ENCODE measurements at regions not wholly inside any gene's neighbourhood (a gene's known extent, or its start where the extent isn't known, plus 50 kb on each side); places are given as distances from the start of the nearest gene placed in this dataset.
"Not testable (repeated sequence)": the region's sequence is repeated elsewhere in the genome, so short reads cannot be mapped to it uniquely, and the experiment has no call there.

GRCh38 chr6:43998592-43999243 lies 128.5 kb downstream of the MRPL14 start:
- DNase-seq (ENCODE audit: low read depth) = not testable (repeated sequence)

- DNase-seq (ENCODE audit: low read depth) = not testable (repeated sequence)
Observed at GRCh38 chr6:43997990-43998585, 129.2 kb downstream of the MRPL14 start.

DNA sequence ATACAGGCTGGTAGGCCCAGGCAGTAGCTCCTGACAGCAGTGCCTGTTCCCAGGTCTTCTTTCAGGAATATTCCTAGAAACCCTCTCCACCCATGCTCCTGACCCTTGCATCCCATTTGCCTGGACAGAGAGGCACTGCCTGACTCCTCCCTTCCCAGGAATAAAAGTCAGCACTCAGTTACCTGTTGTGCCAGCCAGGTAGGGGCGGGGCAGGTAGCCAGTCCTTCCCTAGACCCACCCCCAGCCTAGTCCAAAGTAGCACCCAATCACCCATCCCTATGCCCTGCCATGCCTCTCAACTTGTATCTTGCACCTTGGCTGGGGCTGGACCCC lies 129.9 kb downstream of the MRPL14 start:
- DNase-seq (ENCODE audit: low read depth) = no peak

DNA sequence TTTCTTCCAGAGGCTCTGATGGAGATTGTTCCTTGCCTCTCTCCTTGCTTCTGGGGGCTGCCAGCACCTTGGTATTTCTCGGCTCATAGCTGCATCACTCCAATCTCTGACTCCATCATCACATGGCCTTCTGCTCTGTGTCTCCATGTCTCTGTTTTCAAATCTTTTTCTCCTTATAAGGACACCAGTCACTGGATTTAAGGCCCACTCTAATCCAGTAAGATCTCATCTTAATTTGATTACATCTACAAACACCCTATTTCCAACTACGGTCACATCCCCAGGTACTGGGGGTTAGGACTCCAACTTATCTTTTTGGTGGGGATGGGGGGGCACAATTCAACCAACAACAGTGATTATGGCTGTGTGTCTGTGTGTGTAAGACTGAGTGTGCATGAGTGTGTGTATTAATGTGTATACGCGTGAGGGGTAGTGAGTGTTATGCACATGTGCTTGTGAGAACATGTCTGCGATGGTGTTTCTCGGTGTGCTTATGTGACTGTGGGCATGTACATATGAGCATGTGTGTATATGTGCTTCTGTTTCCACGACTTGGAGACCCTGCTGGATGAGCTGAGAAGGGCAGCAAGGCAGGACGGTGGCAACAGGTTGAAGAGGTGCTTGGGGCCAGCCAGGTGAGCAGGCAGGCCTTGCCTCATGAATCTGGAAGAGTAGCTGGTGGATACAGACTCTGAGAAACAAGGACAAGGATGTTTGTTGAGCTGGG lies 130.5 kb downstream of the MRPL14 start:
- DNase-seq (ENCODE audit: low read depth) = no peak

GRCh38 chr6:43995137-43995536 lies 132.1 kb downstream of the MRPL14 start:
- no peak for DNase-seq (ENCODE audit: low read depth)

DNA sequence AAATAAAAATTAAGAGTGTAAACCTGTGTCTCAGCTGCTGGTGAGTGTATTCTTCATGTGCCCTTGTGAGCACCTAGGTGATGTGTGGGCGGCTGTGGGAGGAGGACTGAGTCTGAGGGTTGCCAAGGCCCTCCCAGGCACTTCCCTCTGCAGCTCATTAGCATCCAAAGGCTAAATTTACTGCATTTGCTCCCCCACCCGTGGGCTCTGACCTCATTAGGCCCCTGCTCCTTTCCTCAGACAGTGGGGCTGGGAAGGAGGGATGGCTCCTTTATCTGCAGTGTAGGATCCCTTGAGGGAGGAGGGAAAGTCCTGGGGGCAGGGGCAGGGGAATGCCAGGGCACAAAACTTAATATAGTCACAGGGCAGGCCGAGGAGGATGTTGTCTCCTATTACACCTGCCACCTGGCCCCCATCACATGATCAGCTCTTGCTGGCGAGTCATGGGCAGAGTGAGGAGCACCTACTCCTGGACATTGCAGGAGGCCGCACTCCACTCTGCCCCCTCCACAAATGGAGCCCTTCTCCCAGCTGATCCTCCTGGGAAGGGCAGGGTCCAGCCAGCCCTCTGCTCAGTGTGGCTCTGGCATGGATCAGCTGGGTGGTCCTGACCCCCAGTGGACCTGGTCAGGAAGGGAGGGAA lies 133.2 kb downstream of the MRPL14 start:
- DNase-seq (ENCODE audit: low read depth) = no peak

GRCh38 chr6:43992783-43993644 lies 134.2 kb downstream of the MRPL14 start:
- no peak for DNase-seq (ENCODE audit: low read depth)

- DNase-seq (ENCODE audit: low read depth) = no peak
Observed at GRCh38 chr6:43992126-43992663, 135.1 kb downstream of the MRPL14 start.

- DNase-seq (ENCODE audit: low read depth) = no peak
Observed at GRCh38 chr6:43990627-43991619, 136.3 kb downstream of the MRPL14 start.

- no peak for DNase-seq (ENCODE audit: low read depth)
Observed at GRCh38 chr6:43990275-43990626, 137.0 kb downstream of the MRPL14 start.

DNA sequence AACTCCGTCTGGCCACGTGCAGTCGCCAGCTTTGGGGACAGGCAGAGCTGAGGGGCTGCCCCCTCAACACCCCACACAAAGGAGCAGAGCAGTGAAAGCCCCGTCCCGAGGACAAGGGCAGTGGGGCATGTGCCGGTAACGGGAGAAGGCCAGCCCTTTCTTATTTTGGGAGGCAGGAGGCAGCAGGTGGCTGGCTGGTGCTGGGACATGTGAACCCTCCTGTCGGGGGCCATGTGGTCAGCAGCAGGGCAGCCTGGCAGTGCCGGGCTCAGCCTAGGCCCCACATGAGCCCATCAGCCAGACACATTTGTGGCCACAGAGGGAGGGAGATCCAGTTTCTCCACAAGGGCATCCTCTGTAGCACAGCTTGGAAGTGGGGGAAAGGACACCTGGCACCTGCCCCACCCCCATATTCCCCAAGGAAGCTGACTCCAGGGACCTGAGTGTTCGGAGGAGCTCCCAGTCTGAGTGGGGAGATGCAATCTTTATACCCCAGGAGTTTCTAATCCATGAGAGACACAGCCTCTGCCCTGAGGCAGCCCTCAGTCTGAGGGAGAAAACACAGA lies 137.6 kb downstream of the MRPL14 start:
- no peak for DNase-seq (ENCODE audit: low read depth)

DNA sequence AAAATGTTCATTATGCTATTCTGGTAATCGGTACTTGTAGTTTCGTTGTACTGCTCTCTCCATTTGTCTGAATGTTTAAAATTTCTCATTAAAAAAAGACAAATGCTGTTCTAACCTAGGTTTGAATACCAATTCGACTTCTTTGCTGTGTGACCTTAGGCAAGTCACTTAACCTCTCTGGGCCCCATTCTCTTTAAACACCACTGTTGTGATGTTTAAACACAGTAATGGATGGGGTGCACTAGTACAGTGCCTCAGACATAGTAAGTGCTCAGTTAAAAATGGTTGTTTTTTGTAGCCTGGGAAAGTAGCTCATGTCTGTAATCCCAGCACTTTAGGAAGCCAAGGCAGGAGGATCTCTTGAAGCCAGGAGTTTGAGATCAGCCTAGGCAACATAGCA lies 138.5 kb downstream of the MRPL14 start:
- DNase-seq (ENCODE audit: low read depth) = no peak

- DNase-seq (ENCODE audit: low read depth) = no peak
Observed at GRCh38 chr6:43987838-43988439, 139.3 kb downstream of the MRPL14 start.

GRCh38 chr6:43986177-43986825 lies 141.0 kb downstream of the MRPL14 start:
- DNase-seq (ENCODE audit: low read depth) = no peak

DNA sequence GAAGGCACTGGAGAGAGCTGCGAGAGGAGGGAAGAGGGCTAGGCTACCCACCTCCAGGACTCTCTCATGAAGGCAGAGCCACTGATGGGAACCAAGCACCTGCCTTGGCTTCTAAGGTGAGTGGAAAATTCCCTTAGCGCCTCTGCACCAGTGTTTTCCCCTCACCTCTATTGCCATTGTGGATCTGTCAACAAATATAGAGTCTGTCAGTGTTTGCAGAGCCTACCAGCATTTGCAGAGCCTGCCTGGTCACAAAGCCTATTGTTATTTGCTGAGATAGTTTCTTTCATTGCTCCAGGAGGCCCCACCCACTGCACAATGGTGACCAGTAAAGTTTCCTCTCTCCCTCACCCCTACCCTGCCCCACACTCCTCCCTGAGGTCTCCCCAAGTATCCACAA lies 141.9 kb downstream of the MRPL14 start:
- DNase-seq (ENCODE audit: low read depth) = no peak

DNA sequence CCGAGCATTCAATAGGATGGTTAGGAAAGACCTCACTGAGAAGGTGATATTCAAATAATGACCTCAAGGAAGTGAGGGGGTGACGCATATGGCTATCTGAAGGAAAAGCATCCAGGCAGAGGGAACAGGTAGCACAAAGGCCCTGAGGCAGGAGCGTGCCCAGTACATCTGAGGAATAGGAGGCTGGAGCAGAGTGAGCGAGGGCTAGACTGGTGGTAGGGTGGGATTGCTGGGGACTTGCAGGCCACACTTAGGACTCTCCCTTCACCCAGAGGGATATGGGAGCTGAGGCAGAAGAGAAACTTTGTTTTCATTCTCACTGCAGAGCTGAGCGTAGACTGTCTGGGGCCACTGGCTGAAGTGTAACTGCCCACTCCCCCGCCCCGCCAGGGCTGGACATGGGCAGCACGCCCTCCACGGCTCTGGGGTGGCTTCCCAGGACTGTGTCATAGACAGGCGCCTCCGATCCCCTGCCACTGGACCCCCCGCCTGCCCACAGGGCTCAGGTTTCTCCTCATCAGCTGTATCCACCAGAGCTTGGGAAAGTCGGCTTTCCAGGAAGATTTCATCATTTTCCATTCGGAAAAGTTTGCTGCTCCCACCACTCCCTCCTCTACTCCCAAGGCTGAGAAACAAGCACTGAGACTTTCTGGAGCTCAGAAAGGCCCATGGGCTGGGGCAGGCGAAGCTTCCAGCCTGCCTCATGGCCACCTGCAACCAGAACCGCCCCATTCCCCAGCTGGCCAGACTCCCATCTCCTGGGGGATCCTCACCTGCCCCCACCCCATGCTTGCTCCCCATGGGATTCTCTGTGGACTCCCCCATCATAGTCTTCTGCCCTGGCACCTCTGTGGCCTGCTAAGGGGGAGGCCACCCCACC lies 142.6 kb downstream of the MRPL14 start:
- DNase-seq (ENCODE audit: low read depth) = no peak

GRCh38 chr6:43983632-43984031 lies 143.6 kb downstream of the MRPL14 start:
- DNase-seq (ENCODE audit: low read depth) = no peak

DNA sequence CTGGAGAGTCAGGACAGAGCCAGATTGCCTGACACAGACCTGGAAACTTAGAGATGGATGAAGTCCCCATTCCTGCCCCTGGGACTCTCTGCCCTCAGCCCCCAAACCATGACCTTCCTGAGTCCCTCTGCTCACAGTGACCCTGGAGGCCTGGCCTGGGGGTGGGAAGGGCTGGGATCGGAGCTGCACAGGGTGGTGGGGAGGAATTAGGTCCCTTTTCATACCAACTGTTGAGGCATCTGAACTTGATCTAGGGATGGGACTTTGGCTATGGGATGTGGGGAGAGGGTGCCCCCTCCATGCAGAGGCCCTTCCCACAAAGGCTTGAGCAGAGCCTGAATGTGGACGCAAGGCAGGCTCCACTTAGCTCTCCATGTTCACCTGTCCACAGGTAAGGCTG lies 144.1 kb downstream of the MRPL14 start:
- DNase-seq (ENCODE audit: low read depth) = no peak
